ENCODE measurements at regions not wholly inside any gene's neighbourhood (a gene's known extent, or its start where the extent isn't known, plus 50 kb on each side); places are given as distances from the start of the nearest gene placed in this dataset.

- Histone ChIP-seq H3K36me3 (ENCODE audit: control insufficient read depth, insufficient read depth, low read length) (no peaks in the 10 kb centered on the region), H3K9me3 (ENCODE audit: control insufficient read depth, low read length) (no peaks in the 10 kb centered on the region), H3K4me1 (ENCODE audit: control insufficient read depth, insufficient read depth, low read length, poor library complexity, severe bottlenecking) (no peaks in the 10 kb centered on the region), H3K4me3 (ENCODE audit: extremely low read depth, insufficient read depth, low read length, poor library complexity, severe bottlenecking) (no peak overlapping the region), H3K27ac (ENCODE audit: low read depth, low read length, severe bottlenecking) (no peak overlapping the region)
- 75 to 100% methylated on average over 4 to 6 of the region's 7 CpGs for WGBS, 2 experiments (ENCODE audit: insufficient coverage in 2 of 2)
Observed at GRCh38 chr1:79629414-79629813, 622.9 kb upstream of the ADGRL4 start.

GRCh38 chr1:79617777-79618176, 611.2 kb upstream of the ADGRL4 start:
- Histone ChIP-seq H3K4me3 (ENCODE audit: extremely low read depth, insufficient read depth, low read length, poor library complexity, severe bottlenecking) (no peak overlapping the region), H3K36me3 (ENCODE audit: control insufficient read depth, insufficient read depth, low read length) (no peaks in the 10 kb centered on the region), H3K4me1 (ENCODE audit: control insufficient read depth, insufficient read depth, low read length, poor library complexity, severe bottlenecking) (no peaks in the 10 kb centered on the region), H3K9me3 (ENCODE audit: control insufficient read depth, low read length) (no peaks in the 10 kb centered on the region), H3K27ac (ENCODE audit: low read depth, low read length, severe bottlenecking) (no peak overlapping the region)
- WGBS, 2 experiments (ENCODE audit: insufficient coverage in 2 of 2), result 83% methylated on average over 1 of the region's 2 CpGs; no CpG with 5 or more reads in 1 of the 2 experiments

GRCh38 chr1:79614762-79615161, 608.2 kb upstream of the ADGRL4 start:
- H3K4me3 ChIP-seq (ENCODE audit: extremely low read depth, insufficient read depth, low read length, poor library complexity, severe bottlenecking), result no peak overlapping the region
- WGBS, 2 experiments (ENCODE audit: insufficient coverage in 2 of 2), result 100% methylated on average over 1 of the region's 2 CpGs; no CpG with 5 or more reads in 1 of the 2 experiments
- H3K27ac ChIP-seq (ENCODE audit: low read depth, low read length, severe bottlenecking), result no peak overlapping the region
- no peaks in the 10 kb centered on the region for H3K9me3 ChIP-seq (ENCODE audit: control insufficient read depth, low read length)
- H3K36me3 ChIP-seq (ENCODE audit: control insufficient read depth, insufficient read depth, low read length), result no peaks in the 10 kb centered on the region
- no peaks in the 10 kb centered on the region for H3K4me1 ChIP-seq (ENCODE audit: control insufficient read depth, insufficient read depth, low read length, poor library complexity, severe bottlenecking)

GRCh38 chr1:79614106-79614505, 607.6 kb upstream of the ADGRL4 start:
- Histone ChIP-seq H3K9me3 (ENCODE audit: control insufficient read depth, low read length) (no peaks in the 10 kb centered on the region), H3K4me3 (ENCODE audit: extremely low read depth, insufficient read depth, low read length, poor library complexity, severe bottlenecking) (no peak overlapping the region), H3K4me1 (ENCODE audit: control insufficient read depth, insufficient read depth, low read length, poor library complexity, severe bottlenecking) (no peaks in the 10 kb centered on the region), H3K36me3 (ENCODE audit: control insufficient read depth, insufficient read depth, low read length) (no peaks in the 10 kb centered on the region), H3K27ac (ENCODE audit: low read depth, low read length, severe bottlenecking) (no peak overlapping the region)

GRCh38 chr1:79613046-79613445, 606.5 kb upstream of the ADGRL4 start:
- no peaks in the 10 kb centered on the region for H3K4me1 ChIP-seq (ENCODE audit: control insufficient read depth, insufficient read depth, low read length, poor library complexity, severe bottlenecking)
- 83% methylated on average over 1 of the region's 1 CpG; no CpG with 5 or more reads in 1 of the 2 experiments for WGBS, 2 experiments (ENCODE audit: insufficient coverage in 2 of 2)
- no peaks in the 10 kb centered on the region for H3K9me3 ChIP-seq (ENCODE audit: control insufficient read depth, low read length)

GRCh38 chr1:79604490-79605198, 598.1 kb upstream of the ADGRL4 start:
- Histone ChIP-seq H3K27ac (ENCODE audit: low read depth, low read length, severe bottlenecking) (peak overlapping the region; percentile 17), H3K4me3 (ENCODE audit: extremely low read depth, insufficient read depth, low read length, poor library complexity, severe bottlenecking) (no peak overlapping the region), H3K4me1 (ENCODE audit: control insufficient read depth, insufficient read depth, low read length, poor library complexity, severe bottlenecking) (no peaks in the 10 kb centered on the region), H3K36me3 (ENCODE audit: control insufficient read depth, insufficient read depth, low read length) (no peaks in the 10 kb centered on the region), H3K9me3 (ENCODE audit: control insufficient read depth, low read length) (no peaks in the 10 kb centered on the region)
- 35 to 55% methylated on average over 5 to 7 of the region's 9 CpGs for WGBS, 2 experiments (ENCODE audit: insufficient coverage in 2 of 2)

More at GRCh38 chr1:79613046-79613445, 606.5 kb upstream of the ADGRL4 start:
- H3K27ac ChIP-seq (ENCODE audit: low read depth, low read length, severe bottlenecking), result no peak overlapping the region
- H3K4me3 ChIP-seq (ENCODE audit: extremely low read depth, insufficient read depth, low read length, poor library complexity, severe bottlenecking), result no peak overlapping the region
- no peaks in the 10 kb centered on the region for H3K36me3 ChIP-seq (ENCODE audit: control insufficient read depth, insufficient read depth, low read length)

- 67% methylated on average over 1 of the region's 2 CpGs; no CpG with 5 or more reads in 1 of the 2 experiments for WGBS, 2 experiments (ENCODE audit: insufficient coverage in 2 of 2)
- H3K36me3 ChIP-seq (ENCODE audit: control insufficient read depth, insufficient read depth, low read length), result no peaks in the 10 kb centered on the region
- H3K4me3 ChIP-seq (ENCODE audit: extremely low read depth, insufficient read depth, low read length, poor library complexity, severe bottlenecking), result no peak overlapping the region
- no peaks in the 10 kb centered on the region for H3K9me3 ChIP-seq (ENCODE audit: control insufficient read depth, low read length)
- H3K4me1 ChIP-seq (ENCODE audit: control insufficient read depth, insufficient read depth, low read length, poor library complexity, severe bottlenecking), result no peaks in the 10 kb centered on the region
- H3K27ac ChIP-seq (ENCODE audit: low read depth, low read length, severe bottlenecking), result peak overlapping the region; percentile 17
Observed at GRCh38 chr1:79603843-79604242, 597.3 kb upstream of the ADGRL4 start.

GRCh38 chr1:79599257-79599656, 592.7 kb upstream of the ADGRL4 start:
- H3K4me1 ChIP-seq (ENCODE audit: control insufficient read depth, insufficient read depth, low read length, poor library complexity, severe bottlenecking), result no peaks in the 10 kb centered on the region
- WGBS, 2 experiments (ENCODE audit: insufficient coverage in 2 of 2), result 82 to 100% methylated on average over 1 to 2 of the region's 2 CpGs
- H3K9me3 ChIP-seq (ENCODE audit: control insufficient read depth, low read length), result no peaks in the 10 kb centered on the region
- no peak overlapping the region for H3K27ac ChIP-seq (ENCODE audit: low read depth, low read length, severe bottlenecking)
- H3K36me3 ChIP-seq (ENCODE audit: control insufficient read depth, insufficient read depth, low read length), result no peaks in the 10 kb centered on the region
- no peak overlapping the region for H3K4me3 ChIP-seq (ENCODE audit: extremely low read depth, insufficient read depth, low read length, poor library complexity, severe bottlenecking)

- no peaks in the 10 kb centered on the region for H3K36me3 ChIP-seq (ENCODE audit: control insufficient read depth, insufficient read depth, low read length)
- WGBS, 2 experiments (ENCODE audit: insufficient coverage in 2 of 2), result no CpG with 5 or more reads among the region's 1 CpG
- no peaks in the 10 kb centered on the region for H3K9me3 ChIP-seq (ENCODE audit: control insufficient read depth, low read length)
- H3K4me3 ChIP-seq (ENCODE audit: extremely low read depth, insufficient read depth, low read length, poor library complexity, severe bottlenecking), result no peak overlapping the region
- no peaks in the 10 kb centered on the region for H3K4me1 ChIP-seq (ENCODE audit: control insufficient read depth, insufficient read depth, low read length, poor library complexity, severe bottlenecking)
- H3K27ac ChIP-seq (ENCODE audit: low read depth, low read length, severe bottlenecking), result no peak overlapping the region
Observed at GRCh38 chr1:79595931-79596330, 589.4 kb upstream of the ADGRL4 start.

- no peak overlapping the region for H3K4me3 ChIP-seq (ENCODE audit: extremely low read depth, insufficient read depth, low read length, poor library complexity, severe bottlenecking)
- no peaks in the 10 kb centered on the region for H3K9me3 ChIP-seq (ENCODE audit: control insufficient read depth, low read length)
- H3K36me3 ChIP-seq (ENCODE audit: control insufficient read depth, insufficient read depth, low read length), result no peaks in the 10 kb centered on the region
- 84 to 85% methylated on average over 9 to 16 of the region's 17 CpGs for WGBS, 2 experiments (ENCODE audit: insufficient coverage in 2 of 2)
- H3K4me1 ChIP-seq (ENCODE audit: control insufficient read depth, insufficient read depth, low read length, poor library complexity, severe bottlenecking), result no peaks in the 10 kb centered on the region
- H3K27ac ChIP-seq (ENCODE audit: low read depth, low read length, severe bottlenecking), result no peak overlapping the region
Observed at GRCh38 chr1:79594121-79594698, 587.7 kb upstream of the ADGRL4 start.

- H3K4me1 ChIP-seq (ENCODE audit: control insufficient read depth, insufficient read depth, low read length, poor library complexity, severe bottlenecking), result no peaks in the 10 kb centered on the region
- H3K9me3 ChIP-seq (ENCODE audit: control insufficient read depth, low read length), result no peaks in the 10 kb centered on the region
- no peak overlapping the region for H3K4me3 ChIP-seq (ENCODE audit: extremely low read depth, insufficient read depth, low read length, poor library complexity, severe bottlenecking)
- H3K36me3 ChIP-seq (ENCODE audit: control insufficient read depth, insufficient read depth, low read length), result no peaks in the 10 kb centered on the region
- no peak overlapping the region for H3K27ac ChIP-seq (ENCODE audit: low read depth, low read length, severe bottlenecking)
- 100% methylated on average over 1 of the region's 1 CpG; no CpG with 5 or more reads in 1 of the 2 experiments for WGBS, 2 experiments (ENCODE audit: insufficient coverage in 2 of 2)
Observed at GRCh38 chr1:79592707-79593106, 586.2 kb upstream of the ADGRL4 start.
